ENCODE measurements at regions not wholly inside any gene's neighbourhood (a gene's known extent, or its start where the extent isn't known, plus 50 kb on each side); places are given as distances from the start of the nearest gene placed in this dataset.

DNA sequence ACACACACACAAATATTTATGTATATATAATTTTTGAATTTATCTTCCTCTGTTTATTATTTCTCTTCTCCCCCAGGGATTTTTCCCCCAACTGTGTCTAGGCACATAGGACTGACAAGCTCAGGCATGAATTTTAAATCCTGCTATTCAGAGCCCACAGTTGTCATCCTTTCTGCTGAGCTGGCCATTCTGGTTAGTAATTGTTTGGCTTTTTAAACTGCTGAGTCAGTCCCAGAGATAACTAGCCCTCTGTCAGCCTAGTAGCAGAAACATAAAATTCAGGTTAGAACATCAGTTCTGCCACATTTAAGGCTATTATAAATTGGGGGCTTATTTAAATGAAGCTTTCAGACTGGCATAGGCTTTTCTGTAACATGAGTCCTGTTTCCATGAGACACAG lies 151.7 kb upstream of the MAOA start:
- no peak for DNase-seq (ENCODE audit: low read depth in 2 of 2)

DNA sequence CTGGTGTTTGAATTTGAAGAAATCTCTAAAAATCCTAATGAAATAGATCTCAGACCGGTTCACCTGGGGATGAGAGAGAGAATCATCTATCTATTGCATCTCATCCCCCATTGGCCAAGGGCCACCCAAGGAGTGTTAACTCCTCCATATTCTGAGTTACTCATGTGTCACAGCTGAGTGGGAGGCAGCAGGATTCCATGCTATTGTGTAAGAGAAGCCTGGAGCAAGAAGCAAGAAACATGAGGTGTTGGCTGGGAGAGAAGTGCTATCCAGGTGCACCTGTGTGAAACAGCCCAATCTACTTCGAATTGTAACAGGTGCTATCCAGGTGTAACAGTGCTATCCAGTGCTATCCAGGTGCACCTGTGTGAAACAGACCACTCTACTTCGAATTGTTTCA lies 150.3 kb upstream of the MAOA start:
- DNase-seq (ENCODE audit: low read depth in 2 of 2), result no peak

DNA sequence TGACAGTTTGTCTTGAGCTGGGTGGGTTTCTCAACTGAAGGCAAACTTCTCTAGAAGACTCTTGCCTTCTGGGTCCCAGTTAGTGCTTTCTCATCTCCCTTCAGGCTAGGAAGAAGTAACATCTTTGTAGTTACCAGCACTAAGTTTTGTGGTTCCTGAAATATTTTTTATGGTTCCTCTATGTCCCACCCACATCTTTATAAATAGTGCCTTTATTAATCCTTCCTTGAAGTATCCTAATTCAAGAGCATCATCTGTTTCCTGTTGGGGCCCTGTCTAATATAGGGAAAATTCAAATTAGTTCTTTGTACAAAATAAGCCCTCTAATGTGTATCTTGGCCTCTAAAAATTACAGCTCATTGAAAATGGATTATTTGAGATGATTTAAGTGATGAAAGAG lies 147.4 kb upstream of the MAOA start:
- DNase-seq (ENCODE audit: low read depth in 2 of 2), result no peak

DNA sequence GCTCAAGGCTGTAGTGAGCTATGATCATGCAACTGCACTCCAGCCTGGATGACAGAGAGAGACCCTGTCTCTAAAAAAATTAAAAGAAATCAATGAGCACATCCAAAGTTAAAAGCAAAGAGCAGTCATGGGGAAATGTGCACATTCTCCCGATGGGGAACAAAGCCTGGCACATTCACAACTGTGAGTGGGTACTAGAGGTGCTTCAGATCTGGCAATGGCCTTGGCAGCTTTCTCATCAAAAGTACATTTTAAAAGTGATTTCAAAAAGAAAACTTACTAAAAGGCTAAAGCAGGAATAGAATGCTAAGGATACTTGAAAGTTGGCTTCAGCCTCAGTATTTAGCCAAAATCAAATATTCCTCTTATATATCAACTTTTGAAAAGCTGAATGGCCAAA lies 145.9 kb upstream of the MAOA start:
- DNase-seq (ENCODE audit: low read depth in 2 of 2), result no peak

DNA sequence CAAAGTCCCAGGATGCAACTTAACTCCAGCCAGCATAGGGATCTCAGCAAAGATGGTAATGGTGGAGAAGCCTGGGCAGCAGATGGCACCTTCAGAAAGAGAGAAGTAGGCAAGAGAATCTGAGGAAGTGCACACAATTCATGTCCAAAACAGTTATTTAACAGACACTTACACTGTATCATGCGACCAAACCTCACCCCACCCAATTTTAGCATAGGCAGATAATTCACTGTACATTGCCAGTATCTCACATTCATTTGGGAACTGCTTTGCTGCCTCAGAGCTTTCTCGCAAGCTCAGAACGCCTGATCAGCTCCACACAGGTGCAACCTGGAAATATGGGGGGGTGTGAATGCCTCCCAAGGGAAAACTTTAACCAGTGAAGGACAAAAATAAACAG lies 143.0 kb upstream of the MAOA start:
- no peak for DNase-seq (ENCODE audit: low read depth in 2 of 2)

DNA sequence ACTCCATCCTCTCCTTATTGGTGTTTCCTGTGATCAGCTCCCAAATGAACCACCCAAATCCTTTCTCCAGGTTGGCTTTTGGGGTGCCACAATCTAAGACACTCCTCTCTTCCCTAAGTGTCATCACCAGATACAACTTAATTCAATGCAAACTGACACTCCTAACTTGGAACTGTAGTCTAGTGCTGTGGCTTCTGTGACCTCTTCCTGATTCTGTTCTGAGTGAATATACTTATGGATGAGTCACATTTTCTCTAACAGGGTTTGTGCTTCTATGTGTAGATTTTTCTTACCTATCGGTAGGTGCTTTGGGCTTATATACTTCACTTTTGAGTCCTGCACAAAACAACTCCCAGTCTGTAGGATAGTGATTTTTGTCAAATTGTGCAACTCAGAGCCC lies 141.3 kb upstream of the MAOA start:
- DNase-seq (ENCODE audit: low read depth in 2 of 2), result no peak

DNA sequence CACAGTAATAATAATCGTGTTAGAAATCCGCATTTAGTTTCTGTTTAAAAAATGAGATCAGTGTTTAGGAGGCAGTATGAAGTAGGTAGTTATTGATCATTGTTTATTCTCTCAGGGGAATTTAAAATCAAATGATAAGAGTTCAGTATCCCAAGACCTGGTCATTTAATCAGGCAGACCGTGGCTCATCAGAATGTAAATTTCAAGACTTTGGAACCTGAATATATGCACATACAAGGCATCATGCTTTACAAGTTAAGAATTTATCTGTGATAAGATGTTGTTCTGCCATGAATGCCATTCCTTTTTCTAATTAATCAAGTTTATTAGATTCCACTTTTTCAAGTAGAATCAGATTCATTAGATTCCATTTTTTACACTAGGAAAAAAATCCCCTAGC lies 133.5 kb upstream of the MAOA start:
- no peak for DNase-seq (ENCODE audit: low read depth in 2 of 2)

DNA sequence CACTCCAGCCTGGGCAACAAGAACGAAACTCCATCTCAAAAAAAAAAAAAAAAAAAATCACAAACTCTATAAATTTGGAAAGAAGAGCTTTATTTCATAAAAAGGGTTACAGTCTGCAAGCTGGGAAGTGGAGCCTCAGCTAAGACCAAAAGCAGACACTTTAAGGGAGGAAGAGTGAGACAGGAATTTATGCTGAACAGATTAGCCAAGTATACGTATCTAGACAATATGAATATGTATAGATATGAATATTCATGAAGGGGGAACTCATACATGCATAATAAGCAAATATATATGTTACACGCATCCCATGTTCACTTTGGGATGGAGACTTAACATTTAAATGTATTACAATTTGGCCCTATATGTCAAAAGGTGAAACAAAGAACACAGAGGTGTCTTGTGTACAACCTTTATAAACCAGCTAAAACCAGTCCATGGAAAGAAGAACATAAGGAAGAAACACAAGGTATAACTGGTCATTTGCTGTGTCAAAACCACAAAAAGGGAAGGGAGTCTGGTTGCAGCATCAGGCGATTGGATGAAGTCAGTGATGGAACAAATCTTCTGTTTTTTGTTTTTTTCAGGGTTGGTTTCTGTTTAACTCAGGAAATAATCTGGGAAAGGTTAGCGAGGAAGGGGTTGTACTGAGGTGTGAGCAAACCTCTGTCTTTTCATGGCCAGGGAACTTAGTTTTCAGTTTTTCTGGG lies 130.0 kb upstream of the MAOA start:
- DNase-seq (ENCODE audit: low read depth in 2 of 2), result no peak

DNA sequence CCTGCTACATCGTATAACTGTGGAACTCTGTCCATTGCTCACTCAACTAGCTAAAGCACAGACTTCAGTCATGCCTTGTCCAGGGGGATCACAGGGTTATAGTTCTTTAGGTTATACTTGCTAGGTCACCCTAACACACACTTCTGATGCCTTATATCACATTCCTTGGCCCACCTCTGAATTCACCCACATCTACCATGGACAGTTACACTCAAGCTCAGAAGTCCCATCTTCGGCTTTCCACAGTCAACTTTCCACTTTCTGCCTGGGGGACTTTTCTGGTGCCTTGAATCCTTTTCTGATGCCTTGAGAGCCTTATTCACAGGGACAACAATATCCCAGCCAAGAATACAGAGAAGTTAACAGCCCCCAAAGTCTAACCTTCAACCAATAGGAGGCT lies 129.2 kb upstream of the MAOA start:
- no peak for DNase-seq (ENCODE audit: low read depth in 2 of 2)

DNA sequence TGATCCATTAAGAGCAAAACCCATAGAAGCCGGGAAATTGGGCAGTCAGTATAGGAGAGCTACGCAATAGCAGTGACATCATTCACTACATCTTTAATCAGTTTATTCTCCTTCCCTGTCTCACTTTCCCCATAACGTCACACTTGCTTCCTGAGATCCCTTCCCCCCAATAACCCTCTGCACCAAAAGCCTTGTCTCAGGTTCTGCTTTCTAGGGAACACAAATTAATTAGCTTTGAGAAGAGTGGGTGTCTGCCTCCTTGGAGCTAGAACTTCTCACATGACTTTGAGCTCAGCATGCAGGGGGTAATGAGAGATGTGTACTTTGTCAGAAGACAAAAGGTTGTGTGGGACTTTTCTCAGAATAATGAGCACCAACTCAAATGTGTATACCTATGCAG lies 128.3 kb upstream of the MAOA start:
- no peak for DNase-seq (ENCODE audit: low read depth in 2 of 2)

DNA sequence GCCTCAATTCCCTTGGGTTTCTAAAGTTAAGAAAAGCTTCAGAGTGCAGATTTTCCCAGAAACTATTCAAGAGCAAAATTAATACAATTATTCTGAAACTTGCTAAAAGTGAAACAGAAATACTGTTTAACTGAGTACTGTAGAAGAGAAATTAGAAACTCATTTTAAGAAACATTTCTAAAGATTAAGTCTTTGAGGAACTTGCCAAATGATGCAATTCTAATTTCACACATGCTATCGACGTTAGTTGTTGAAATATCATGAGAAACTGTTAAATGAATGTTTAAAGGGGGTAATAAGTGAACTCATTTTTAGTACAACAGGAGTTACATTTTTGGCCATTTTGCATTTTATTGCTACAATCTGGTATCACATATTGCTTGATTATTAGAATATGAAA lies 125.3 kb upstream of the MAOA start:
- DNase-seq (ENCODE audit: low read depth in 2 of 2), result no peak

DNA sequence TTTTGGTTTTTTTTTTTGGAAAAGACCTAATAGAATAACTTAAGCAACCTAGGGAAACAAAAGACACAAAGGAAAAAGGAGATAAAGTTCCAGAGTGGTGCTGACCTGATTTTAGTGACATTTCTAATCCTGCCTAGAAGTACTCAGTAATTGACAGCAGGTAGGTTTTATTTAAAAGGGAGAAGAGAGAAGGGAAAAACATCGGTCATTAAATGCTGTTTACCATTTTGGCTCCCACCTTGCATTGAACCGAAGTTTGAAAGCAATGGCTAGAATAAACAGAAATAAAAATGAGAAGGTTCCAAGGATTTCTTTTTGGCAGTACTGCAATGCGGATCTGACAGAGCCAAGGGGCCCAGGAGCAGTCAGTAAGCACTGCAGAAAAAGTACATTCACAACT lies 115.8 kb upstream of the MAOA start:
- DNase-seq (ENCODE audit: low read depth in 2 of 2), result no peak

DNA sequence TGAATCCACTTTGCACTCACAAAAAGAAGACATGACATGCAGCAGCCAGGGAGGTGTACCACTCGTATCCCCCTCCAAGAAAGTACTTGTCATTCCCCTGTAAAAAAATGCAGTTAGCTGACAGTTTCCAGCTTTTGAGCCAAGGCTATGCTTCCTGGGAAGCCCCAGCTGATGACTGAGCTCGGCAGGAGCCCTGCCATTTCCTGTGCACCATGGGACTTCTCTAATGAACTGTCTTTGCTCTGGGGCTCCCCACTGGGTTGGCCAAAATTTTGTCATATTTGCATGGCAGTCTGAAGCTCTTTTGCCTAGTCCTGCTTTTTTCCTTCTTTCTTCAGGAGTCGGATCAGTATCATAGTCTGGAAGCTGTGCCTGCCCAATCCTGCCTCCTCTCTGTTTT lies 104.5 kb upstream of the MAOA start:
- DNase-seq (ENCODE audit: low read depth in 2 of 2), result no peak

DNA sequence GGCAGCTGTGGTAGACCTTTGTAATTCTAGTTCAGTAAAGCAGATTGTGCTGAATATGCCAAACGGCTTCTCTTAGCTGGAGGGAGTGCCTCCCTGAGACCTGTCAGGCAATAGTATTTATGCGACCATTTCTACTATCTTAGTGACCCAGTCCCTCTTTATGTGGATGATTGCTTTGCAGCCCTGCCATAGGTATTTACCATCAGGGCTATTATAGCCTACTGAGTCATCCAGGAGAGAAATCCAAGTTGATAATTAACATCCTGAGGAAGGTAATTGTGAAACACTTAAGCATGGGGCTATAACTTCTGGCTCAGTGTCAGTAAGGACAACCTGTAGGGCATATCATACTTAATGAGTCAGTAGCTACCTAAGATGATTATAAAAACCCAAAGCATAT lies 103.9 kb upstream of the MAOA start:
- DNase-seq (ENCODE audit: low read depth in 2 of 2), result no peak

DNA sequence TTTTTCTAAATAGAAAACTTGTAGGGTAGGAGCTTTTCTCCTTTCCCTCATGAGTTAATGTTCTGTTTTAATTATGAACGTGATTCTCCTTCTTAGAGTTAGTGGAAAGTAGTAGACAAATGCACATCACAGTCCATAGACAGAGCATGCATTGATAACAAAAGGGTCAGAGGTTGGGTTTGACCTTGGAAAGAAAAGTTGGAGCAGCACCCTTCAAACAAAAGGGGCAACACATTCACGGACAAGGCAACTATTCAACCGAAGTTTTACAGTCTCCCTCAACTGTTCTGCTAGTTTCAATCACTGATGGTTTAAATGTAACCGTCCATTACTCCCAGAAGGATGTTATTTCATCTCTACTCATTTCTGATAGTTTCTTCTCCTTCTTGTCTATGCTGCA lies 103.4 kb upstream of the MAOA start:
- no peak for DNase-seq (ENCODE audit: low read depth in 2 of 2)

DNA sequence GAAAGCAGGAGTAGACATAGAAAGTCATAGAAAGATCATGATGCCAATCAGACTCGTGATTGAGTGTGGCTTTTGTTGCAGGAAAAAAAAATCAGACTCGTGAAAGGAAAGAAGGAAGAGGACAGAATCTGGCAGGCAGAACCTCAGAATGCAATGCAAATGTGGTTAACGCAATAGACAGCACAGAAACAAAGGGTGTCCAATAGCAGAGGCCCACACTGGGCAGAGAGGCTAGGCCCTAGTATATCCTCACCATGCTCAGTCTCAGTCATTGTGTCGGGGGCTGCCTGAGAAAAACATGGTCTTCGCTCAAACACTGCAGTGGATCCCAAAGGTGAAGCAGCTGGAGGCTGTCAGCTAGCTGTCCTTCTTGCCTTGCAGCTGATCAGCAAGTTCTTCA lies 102.8 kb upstream of the MAOA start:
- no peak for DNase-seq (ENCODE audit: low read depth in 2 of 2)

DNA sequence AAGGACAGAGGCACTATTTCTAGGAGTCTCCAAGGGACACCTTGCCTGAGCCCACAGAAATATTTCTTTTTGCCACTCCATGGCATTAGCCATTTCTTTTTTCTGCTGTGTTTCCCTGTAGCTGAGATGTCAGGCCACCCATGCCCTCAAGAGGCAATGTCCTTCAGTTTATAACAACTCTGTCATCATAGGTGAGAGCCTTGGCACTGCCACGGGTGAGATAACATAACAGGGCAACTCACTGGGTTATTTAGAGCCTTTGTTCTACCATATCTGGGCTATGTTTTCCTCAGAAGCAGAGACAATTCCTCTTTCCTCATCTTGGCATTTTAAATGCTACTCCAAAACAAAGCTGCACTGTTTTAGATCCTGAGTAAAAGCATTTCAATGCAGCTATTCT lies 99.9 kb upstream of the MAOA start:
- DNase-seq (ENCODE audit: low read depth in 2 of 2), result no peak

DNA sequence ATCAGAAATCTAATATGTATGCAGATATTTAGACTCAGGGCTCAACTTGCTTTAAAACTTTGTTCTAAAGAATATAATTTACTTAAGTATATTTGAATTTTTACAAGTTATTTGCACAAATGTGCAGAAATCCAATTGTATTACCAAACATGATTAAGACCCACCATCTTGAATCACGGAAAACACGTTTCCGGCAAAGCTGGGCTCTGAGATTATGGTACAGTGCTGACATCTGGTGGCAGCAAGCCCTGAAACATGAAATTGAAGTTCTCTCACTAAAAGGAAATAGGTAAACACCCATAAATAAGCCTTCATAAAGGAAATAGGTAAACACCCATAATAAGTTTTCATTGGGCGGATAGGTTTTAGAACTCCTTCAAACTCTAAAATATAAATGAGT lies 98.3 kb upstream of the MAOA start:
- DNase-seq (ENCODE audit: low read depth in 2 of 2), result peak; percentile 14 to 26

DNA sequence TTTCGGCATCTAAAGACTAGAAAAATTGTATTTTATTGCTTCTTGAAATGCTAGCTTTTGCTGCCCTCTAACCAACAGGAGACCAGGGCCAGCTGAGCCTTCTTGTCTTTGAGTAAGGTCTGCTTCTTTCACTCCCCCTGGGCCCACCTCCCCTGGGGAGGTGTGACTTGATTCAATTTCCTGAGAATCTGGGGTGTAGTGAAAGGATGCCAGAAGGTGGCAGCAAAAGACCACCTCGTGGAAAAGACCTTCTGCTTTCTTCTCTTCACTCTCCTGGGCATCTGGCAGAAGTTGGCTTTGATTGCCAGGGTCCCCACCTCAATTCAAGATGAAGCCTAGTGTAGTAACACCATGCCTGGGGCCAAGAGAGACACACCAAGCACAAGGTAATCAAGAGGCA lies 96.5 kb upstream of the MAOA start:
- peak in 1 of 2 donors; percentile 5 for DNase-seq (ENCODE audit: low read depth in 2 of 2)

DNA sequence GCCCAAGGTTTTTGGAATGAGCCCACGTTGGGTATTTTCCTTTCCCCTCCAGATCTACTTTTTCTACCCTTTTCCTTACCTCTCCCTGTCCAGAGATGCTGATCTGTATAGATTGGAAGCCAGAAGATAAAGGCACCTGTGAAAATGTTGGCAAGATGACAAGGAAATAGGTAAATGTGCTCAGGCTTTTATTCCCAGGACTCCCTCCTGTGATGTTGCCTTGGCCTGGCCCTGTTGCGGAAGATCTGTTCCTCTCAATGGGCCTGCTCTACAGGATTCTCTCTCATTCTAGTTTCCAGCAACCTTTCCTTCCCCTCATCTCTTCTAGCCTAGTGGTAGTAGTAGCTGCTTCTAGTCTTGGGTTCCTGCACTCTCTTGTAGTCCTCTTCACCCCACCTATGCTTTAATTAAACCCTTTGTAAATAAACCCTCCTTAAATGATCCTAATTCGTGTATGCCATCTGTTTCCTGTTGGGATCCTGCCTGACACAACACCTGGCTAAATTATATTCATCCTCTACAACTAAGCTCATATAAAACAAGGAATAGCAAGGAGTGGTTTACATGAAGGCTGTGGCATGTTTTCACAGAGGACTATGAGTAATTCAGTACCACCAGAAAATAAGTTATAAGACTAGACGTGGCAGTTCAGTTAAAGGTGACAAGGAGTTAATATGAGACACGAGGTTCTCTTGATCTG lies 95.7 kb upstream of the MAOA start:
- no peak for DNase-seq (ENCODE audit: low read depth in 2 of 2)

DNA sequence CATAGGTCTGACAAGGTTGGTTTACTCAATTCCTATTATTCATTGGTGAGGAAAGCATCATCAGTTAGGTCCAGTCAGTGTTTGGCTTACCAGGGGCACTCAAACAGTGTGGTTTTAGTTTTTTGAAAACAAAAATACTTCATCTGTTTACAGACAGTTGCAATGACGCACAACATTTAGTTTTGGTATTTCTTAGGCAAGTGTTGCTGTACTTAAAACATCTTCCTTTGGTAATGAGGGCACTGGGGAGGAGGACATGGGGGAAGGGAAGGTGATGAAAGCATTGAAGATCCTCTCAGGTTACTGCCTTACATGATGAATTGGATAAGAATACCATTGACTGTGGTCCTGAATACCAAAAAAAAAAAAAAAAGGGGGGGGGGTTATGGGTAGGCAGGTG lies 93.7 kb upstream of the MAOA start:
- DNase-seq (ENCODE audit: low read depth in 2 of 2), result no peak

DNA sequence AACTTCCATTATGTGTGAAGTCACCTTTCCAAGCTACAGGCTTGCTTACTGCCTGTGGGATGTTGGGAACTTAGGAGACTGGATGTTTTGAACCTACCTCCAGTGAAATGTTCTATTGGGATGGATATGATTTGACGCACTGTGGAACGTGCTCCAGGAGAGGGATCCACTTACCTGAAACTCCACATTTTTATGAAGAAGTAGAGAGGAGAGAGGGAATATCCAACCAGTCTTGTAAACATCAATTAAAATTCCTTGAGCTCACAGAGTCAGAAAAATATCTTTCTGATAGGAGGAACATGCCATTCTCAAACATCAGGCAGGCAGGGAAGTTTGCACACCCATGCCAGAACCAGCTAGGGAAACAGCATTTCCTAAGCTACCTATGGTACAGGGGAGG lies 91.1 kb upstream of the MAOA start:
- DNase-seq (ENCODE audit: low read depth in 2 of 2), result no peak

DNA sequence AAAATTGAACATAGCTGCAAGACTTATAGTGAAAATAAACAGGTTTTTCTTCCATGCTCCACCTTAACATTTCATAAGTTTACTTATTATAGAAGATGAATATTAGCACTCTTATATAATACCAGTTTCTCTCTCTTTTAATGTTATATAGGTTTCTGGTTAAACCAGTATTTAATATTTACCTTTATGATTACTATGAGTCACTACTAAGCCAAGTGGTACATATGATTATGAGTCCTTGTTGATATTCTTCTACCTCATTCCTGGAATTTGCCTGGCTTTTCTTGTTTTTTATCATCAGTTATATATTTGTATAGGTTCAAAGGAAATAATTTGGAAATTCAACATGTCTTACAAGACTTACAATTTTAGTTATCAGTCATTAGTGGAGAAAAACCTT lies 89.9 kb upstream of the MAOA start:
- DNase-seq (ENCODE audit: low read depth in 2 of 2), result no peak

DNA sequence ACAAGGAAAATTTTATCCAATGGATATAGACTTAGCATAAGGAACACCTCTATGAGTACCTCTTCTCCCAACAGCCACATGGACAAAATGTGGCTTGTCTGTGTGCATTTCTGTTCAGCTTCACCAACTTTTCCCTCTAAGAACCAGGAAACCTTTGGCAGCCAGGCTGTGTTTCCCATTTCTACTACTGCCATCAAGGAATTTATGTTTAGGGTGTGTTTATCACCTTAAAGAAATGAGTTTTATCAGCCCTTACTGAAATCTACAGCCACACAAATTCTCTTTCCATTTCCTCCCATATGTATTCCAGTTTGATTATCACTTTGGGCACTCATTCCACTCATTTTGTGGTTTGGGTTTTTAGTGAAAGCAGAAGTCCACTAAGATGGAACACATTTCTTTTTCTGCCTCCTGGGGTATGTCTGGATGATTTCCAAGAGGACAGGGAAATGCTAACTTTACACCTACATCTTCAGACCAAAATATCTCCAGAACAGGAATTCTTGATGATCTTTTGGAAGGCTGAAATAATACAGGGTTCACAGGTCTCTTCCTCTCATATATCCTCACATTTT lies 82.6 kb upstream of the MAOA start:
- DNase-seq (ENCODE audit: low read depth in 2 of 2), result no peak
